Ectodermal cell (in vitro differentiated cells): ENCODE measurements at regions not wholly inside any gene's neighbourhood (a gene's known extent, or its start where the extent isn't known, plus 50 kb on each side); places are given as distances from the start of the nearest gene placed in this dataset.
A peak's percentile ranks its signal among the peaks of the same experiment; 100 is the strongest.

ENCODE experiments used
- H3K27ac ChIP-seq: 2 replicates; pipeline ENCODE4 v1.7.0; 2013; ENCODE audit warnings: mild to moderate bottlenecking, low read depth, low read length; ENCODE audit not compliant: insufficient read depth, poor library complexity, severe bottlenecking
- H3K27me3 ChIP-seq: 2 replicates; pipeline ENCODE4 v1.7.0; 2013; ENCODE audit warnings: mild to moderate bottlenecking, low read length; ENCODE audit not compliant: insufficient read depth, control insufficient read depth, poor library complexity, severe bottlenecking
- H3K36me3 ChIP-seq: one replicate; pipeline ENCODE4 v1.7.0; 2013; ENCODE audit warnings: low read length; ENCODE audit not compliant: control insufficient read depth, insufficient read depth
- H3K4me1 ChIP-seq: one replicate; pipeline ENCODE4 v1.7.0; 2013; ENCODE audit warnings: low read length; ENCODE audit not compliant: control insufficient read depth, insufficient read depth
- H3K4me3 ChIP-seq: 2 replicates; pipeline ENCODE4 v1.7.0; 2013; ENCODE audit warnings: low read depth, low read length, control low read depth; ENCODE audit not compliant: insufficient read depth
- H3K9me3 ChIP-seq: 2 replicates; pipeline ENCODE4 v1.7.0; 2013; ENCODE audit warnings: mild to moderate bottlenecking, low read length, moderate library complexity; ENCODE audit not compliant: control insufficient read depth
- WGBS, 2 experiments: methylation state at CpG; one replicate each; pipeline ENCODE4 v1.1.7; 2013; ENCODE audit warnings: missing lambda C conversion rate in 2 of 2; 5-methylcytosine and 5-hydroxymethylcytosine counted together

GRCh38 chr13:30116379-30116778 is 191.0 kb downstream of the KATNAL1 start:
- H3K36me3 ChIP-seq = no peaks in the 10 kb centered on the region
- peaks cover 28% of the 10 kb centered on the region for H3K4me1 ChIP-seq
- no peaks in the 10 kb centered on the region for H3K9me3 ChIP-seq
- H3K27me3 ChIP-seq = no peaks in the 10 kb centered on the region
- no peak overlapping the region for H3K27ac ChIP-seq
- no peak overlapping the region for H3K4me3 ChIP-seq
- 76 to 89% methylated on average over 6 of the region's 6 CpGs for WGBS, 2 experiments

GRCh38 chr13:30115257-30115600 is 192.1 kb downstream of the KATNAL1 start:
- H3K36me3 ChIP-seq = no peaks in the 10 kb centered on the region
- H3K27me3 ChIP-seq = no peaks in the 10 kb centered on the region
- H3K9me3 ChIP-seq = no peaks in the 10 kb centered on the region
- H3K27ac ChIP-seq = peak overlapping the region; percentile 91
- 45 to 53% methylated on average over 7 to 8 of the region's 9 CpGs for WGBS, 2 experiments
- H3K4me1 ChIP-seq = peaks cover 28% of the 10 kb centered on the region
- peak overlapping the region; percentile 53 for H3K4me3 ChIP-seq

- Histone ChIP-seq H3K9me3 (no peaks in the 10 kb centered on the region), H3K36me3 (no peaks in the 10 kb centered on the region), H3K27me3 (no peaks in the 10 kb centered on the region), H3K27ac (peak overlapping the region; percentile 91), H3K4me1 (peaks cover 27% of the 10 kb centered on the region), H3K4me3 (peak overlapping the region; percentile 53)
- WGBS, 2 experiments = 1% methylated on average over 67 of the region's 67 CpGs
These were observed 192.6 kb downstream of the KATNAL1 start for GRCh38 chr13:30114571-30115256.

- H3K36me3 ChIP-seq = no peaks in the 10 kb centered on the region
- H3K4me3 ChIP-seq = peak overlapping the region; percentile 53
- H3K27ac ChIP-seq = peak overlapping the region; percentile 91
- no peaks in the 10 kb centered on the region for H3K9me3 ChIP-seq
- no peaks in the 10 kb centered on the region for H3K27me3 ChIP-seq
- peaks cover 23% of the 10 kb centered on the region for H3K4me1 ChIP-seq
- WGBS, 2 experiments = 52 to 55% methylated on average over 15 of the region's 15 CpGs
These were observed 193.3 kb downstream of the KATNAL1 start for GRCh38 chr13:30113983-30114570.

- peak overlapping the region; percentile 91 for H3K27ac ChIP-seq
These were observed 193.8 kb downstream of the KATNAL1 start for GRCh38 chr13:30113551-30113950.

GRCh38 chr13:30112602-30113435 is 194.5 kb downstream of the KATNAL1 start:
- Histone ChIP-seq H3K4me3 (no peak overlapping the region), H3K4me1 (peaks cover 23% of the 10 kb centered on the region), H3K27me3 (no peaks in the 10 kb centered on the region), H3K36me3 (no peaks in the 10 kb centered on the region), H3K9me3 (no peaks in the 10 kb centered on the region), H3K27ac (no peak overlapping the region)
- WGBS, 2 experiments = 34 to 36% methylated on average over 19 of the region's 19 CpGs

More at GRCh38 chr13:30113551-30113950, 193.8 kb downstream of the KATNAL1 start:
- no peaks in the 10 kb centered on the region for H3K36me3 ChIP-seq
- H3K4me3 ChIP-seq = no peak overlapping the region
- WGBS, 2 experiments = 86 to 94% methylated on average over 4 to 5 of the region's 5 CpGs
- H3K4me1 ChIP-seq = peaks cover 23% of the 10 kb centered on the region
- H3K9me3 ChIP-seq = no peaks in the 10 kb centered on the region
- H3K27me3 ChIP-seq = no peaks in the 10 kb centered on the region

GRCh38 chr13:30111810-30112209 is 195.5 kb downstream of the KATNAL1 start:
- Histone ChIP-seq H3K4me1 (peaks cover 23% of the 10 kb centered on the region), H3K27ac (no peak overlapping the region), H3K4me3 (no peak overlapping the region), H3K36me3 (no peaks in the 10 kb centered on the region), H3K9me3 (no peaks in the 10 kb centered on the region), H3K27me3 (no peaks in the 10 kb centered on the region)
- WGBS, 2 experiments = 89 to 91% methylated on average over 5 of the region's 5 CpGs

- 89 to 91% methylated on average over 11 of the region's 11 CpGs for WGBS, 2 experiments
- Histone ChIP-seq H3K27me3 (no peaks in the 10 kb centered on the region), H3K36me3 (no peaks in the 10 kb centered on the region), H3K4me1 (peaks cover 15% of the 10 kb centered on the region), H3K9me3 (no peaks in the 10 kb centered on the region), H3K27ac (no peak overlapping the region), H3K4me3 (no peak overlapping the region)
These were observed 196.9 kb downstream of the KATNAL1 start for GRCh38 chr13:30110301-30111070.

GRCh38 chr13:30109471-30110135 is 197.7 kb downstream of the KATNAL1 start:
- H3K4me3 ChIP-seq = no peak overlapping the region
- H3K27me3 ChIP-seq = no peaks in the 10 kb centered on the region
- H3K4me1 ChIP-seq = peaks cover 15% of the 10 kb centered on the region
- no peaks in the 10 kb centered on the region for H3K9me3 ChIP-seq
- H3K27ac ChIP-seq = no peak overlapping the region
- no peaks in the 10 kb centered on the region for H3K36me3 ChIP-seq
- 94 to 96% methylated on average over 7 of the region's 8 CpGs for WGBS, 2 experiments
